GM19025 (cell line): ENCODE measurements at regions not wholly inside any gene's neighbourhood (a gene's known extent, or its start where the extent isn't known, plus 50 kb on each side); places are given as distances from the start of the nearest gene placed in this dataset.

Experiments
- ATAC-seq: cut with Tn5 transposase; IDR thresholded peaks from one replicate; pipeline ENCODE4 v1.9.1; 2021; ENCODE audit warnings: mild to moderate bottlenecking, low read depth, moderate library complexity; ENCODE audit not compliant: unreplicated experiment

DNA sequence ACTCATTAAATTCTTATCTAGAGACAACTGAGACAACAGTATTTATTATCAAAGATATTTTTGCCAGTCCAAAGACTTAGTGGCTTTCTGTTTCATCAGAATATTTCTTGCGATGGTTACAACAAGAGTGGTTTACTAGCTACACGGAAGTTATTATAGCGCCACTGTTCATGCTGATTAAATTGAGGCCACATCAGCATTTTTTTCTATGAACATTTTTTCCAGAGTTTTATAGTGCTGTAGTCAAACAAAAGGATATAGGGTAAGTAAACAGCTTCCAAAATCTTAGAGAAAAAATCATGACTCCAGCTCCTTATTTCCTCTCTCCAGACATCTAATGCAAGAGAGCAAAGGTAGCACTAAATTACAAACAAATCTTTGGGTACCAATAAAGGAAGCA is 1264.4 kb downstream of the ZPLD1 start:
- ATAC-seq: no peak

DNA sequence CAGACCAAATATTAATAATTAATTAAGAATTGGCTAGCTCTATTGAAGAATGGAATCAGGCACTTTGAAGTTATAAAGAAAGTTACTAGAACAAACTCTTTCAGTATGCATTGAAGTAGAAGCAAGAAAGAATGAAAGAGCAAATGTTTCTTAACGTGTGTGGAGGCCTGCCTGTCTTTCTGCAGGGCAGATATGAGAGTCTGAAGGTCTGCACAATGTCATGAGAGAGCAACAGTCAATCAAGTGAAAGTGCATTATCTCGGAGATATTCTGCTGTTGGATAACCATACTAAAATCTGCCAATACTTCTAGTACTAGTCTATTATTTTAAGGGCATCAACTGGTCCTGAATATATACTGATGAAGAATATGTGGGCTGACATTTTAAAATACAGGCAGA is 1270.8 kb downstream of the ZPLD1 start:
- no peak for ATAC-seq

DNA sequence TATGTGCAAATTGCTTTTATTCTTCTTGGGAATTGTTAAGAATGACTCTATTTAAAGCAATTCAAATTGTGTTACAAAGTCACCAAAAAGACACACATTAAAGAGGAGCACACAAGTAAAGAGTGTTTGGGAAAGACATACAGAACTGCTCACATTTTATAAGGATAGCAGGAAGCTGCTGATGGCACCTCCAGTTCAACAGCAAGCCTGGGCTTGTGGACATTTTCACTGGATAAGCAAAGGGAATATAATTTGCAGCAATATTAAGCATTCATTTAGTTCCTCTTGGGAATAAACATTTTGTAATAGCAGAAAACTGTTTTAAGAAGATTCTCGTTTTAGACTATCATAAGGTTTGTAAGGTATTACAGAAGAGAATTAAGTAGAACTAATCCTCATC is 1271.9 kb downstream of the ZPLD1 start:
- no peak for ATAC-seq

DNA sequence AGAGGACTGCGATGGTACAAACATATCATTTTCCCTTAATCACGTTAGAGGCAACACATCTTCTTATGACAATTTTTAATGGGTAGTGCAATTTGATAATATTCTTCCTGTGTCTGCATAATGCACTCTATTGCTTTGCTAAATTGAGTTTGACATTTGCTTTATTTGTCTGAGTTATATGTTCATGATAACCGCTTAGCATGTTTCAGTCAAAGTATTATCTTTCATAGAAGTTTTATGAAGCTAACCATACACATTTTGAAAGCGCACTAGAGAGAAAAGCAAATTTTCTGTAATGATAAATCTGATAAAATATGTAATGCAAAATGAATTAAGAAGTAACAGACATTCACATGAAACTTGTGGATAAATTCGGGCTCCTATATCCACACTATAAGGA is 1276.9 kb downstream of the ZPLD1 start:
- no peak for ATAC-seq

DNA sequence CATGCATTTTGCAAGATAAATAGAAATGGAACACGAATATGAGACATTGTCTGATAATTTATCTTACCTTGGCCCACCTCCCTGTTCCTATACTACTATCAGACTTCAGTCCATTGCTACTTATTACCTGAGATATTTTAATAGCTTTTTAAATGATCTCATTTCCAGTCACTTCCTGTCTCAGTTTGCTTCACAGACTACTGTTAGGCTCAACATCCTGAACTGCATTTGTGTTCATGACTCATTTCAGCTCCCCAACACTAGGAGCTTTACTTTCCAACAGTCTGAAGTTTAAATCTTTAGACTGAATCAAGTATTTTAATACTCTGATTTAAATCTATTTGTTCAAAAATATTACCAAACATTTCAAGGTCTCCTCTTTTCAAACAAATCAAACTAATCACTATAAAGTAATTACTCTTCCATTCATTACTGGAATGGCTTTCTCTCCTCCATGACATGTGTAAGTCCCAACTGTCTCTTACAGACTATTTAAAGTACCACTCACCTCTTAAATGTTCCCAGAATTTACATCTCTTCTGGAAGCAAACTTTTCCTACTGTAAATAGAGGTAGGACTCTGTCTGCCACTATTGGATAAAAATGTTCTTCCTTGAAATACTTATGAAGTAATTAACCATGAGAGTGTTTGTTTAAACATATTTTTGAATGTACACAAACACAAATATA is 1277.6 kb downstream of the ZPLD1 start:
- no peak for ATAC-seq

DNA sequence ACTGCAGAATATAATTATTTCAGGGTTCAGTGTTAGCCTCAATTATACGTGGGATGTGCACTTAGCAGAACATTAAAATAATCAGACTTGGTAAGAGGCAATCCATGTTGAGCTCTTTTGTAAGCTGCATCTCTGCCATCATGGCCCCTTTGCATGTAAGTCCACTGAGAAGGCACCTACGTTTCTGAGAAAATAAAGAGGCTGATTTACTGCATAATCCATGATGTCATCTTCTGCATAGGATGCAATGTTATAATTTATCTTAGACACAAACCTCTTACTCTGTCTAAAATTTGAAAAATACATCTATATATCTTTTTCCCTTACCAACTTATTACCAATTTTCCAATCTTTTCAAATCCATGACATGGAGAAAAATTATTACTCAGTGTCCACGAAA is 1294.7 kb downstream of the ZPLD1 start:
- ATAC-seq: no peak

DNA sequence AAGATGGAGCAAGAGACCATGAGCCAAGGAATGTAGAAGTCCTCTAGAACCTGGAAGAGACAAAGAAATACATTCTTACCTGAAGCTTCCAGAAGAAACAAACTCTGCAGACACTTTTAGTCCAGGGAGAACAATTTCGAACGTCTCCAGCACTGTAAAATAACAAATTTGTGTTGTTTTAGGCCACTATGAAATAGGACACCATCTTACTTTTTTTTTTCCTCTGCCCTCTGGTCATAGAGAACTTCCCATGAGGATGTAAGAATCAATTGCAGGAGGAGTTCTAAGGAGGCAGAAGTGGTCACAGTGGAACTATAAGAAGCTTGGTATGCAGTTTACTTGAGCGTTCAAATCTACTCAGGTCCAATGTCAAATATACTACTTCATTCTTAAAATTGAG is 1295.9 kb downstream of the ZPLD1 start:
- ATAC-seq: no peak

DNA sequence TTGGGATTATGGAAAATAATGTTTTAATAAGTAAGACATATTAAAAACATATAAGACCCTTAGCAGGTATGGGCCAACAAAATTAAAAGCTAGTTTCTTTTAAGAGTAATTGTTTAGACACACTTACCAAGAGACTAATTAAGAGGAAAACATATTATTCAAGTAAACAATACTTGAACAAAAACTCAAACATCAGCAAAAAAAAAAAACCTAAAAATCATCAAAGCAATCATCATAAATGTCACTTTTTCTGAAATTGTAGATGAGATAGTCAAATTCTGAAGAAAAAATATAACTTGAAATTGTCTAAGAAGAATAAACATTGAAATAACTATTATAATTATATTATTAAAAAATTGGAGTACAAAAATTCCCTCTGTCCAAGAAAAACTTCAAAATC is 1318.2 kb downstream of the ZPLD1 start:
- no peak for ATAC-seq

DNA sequence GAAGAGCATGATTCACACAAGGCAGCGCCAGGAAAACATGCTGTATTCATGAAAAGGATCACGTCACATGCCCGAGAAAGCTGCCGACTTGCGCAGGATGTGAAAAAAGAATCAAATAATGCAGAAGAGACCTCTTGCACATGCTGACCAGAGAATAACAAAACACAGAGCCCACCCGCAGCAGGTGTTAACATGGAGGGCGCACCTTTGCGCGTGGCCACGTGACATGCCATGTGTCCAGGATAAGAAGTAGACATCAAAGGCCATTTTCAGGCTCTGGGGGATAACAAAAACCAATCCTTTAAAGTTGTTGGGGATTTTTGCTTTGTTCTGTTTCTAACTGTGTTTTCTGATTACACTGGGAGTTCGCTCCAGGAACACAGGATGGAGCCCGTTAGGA is 1332.8 kb downstream of the ZPLD1 start:
- no peak for ATAC-seq

DNA sequence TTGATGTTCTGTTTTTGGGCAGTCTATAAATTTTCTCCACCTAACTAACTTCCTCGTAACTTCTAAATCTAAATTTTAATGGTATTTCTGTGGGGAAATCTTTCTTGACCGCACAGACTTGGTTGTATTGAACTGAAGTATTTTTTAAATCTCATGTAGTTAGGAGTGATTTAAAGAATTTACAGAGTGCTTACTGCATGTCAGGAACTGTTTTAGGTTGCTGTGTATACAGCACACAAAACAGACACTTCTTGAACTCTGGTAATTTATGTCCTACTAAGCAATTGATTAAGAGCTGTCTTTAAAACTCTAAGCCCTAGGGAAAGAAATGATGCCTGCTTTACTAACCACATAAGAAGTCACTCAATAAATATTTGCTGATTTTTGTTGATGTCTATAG is 1350.2 kb downstream of the ZPLD1 start:
- ATAC-seq: no peak

DNA sequence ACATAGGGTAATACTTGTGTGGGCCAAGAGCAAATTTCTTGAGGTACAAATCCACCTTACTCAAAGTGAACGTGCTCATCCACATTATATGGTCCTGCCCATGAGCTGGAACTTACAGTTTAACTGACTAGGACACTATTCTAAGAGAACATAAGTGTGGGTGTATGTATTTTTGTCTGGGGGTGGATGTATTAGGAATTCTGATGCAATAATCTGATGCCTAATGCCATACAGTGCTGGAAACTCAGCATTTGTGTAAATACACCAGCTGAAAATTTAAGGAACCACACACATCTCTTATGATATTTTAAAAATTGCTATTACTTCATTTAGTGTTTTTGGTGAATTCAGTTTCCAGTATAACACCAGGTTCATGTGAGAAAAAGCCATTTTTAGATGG is 1350.7 kb downstream of the ZPLD1 start:
- ATAC-seq: no peak

DNA sequence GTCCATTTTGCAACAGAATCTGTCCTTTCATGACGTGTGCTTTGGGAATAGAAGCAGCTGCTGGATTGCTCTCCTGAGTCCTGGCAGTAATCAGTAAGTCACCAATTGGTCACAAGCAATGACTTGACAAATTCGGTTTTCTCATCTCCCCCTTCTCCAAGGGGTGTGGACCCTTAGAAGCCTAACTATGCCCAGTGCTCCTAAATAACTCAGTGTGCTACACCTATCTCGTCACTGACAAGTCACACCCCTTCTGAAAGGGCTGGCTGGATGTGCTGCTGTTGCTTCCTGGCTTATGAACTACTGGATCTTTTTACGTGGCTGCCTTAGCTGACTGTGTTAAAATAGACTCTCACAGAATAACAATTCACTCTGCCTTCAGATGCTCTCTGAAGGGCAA is 1351.5 kb downstream of the ZPLD1 start:
- no peak for ATAC-seq

DNA sequence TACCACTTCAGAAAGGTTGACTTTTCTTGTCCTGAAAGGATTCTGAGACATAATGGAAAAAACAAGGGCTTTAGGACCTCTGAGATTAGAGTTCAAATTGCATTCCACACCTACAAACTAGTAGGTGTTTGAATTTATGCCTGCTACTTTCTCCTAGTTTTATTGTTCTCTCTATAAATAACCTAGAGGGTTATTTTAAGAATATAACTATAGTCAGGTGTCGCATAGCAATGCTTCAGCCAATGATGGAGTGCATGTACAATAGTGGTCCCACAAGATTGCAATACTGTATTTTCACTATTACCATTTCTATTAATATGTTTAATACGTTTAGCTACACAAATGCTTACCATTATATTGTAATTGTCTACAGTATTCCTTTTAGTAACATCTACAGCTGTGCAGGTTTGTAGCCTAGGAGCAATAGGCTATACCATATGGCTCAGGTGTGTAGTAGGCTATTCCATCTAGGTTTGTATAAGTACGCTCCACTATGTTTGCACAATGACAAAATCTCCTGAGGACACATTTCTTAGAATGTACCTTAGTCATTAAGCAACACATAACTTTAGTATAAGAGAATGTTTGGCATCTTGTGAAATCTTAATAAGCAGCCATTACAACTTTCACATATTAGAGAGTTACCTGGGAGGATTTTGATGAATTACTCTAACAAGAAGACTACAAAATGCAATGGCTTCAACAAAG is 1352.5 kb downstream of the ZPLD1 start:
- no peak for ATAC-seq

DNA sequence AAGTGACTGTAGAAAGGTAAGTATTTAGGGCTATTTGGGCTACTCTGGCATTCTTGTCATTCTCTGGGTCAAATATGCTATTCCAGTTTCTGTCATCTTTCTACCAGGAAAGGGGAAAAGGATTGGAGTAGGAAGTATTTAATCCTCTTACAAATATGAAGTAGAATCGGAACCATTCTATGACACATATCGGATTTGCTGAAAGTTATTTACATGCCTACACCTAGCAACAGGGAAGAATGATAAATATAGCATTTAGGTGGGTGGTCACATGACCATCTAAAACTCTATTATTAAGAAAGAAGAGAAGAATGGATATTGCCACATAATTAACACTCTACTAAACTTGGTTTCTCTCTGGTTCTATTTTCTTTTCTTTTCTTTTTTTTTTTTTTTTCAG is 1353.1 kb downstream of the ZPLD1 start:
- no peak for ATAC-seq

DNA sequence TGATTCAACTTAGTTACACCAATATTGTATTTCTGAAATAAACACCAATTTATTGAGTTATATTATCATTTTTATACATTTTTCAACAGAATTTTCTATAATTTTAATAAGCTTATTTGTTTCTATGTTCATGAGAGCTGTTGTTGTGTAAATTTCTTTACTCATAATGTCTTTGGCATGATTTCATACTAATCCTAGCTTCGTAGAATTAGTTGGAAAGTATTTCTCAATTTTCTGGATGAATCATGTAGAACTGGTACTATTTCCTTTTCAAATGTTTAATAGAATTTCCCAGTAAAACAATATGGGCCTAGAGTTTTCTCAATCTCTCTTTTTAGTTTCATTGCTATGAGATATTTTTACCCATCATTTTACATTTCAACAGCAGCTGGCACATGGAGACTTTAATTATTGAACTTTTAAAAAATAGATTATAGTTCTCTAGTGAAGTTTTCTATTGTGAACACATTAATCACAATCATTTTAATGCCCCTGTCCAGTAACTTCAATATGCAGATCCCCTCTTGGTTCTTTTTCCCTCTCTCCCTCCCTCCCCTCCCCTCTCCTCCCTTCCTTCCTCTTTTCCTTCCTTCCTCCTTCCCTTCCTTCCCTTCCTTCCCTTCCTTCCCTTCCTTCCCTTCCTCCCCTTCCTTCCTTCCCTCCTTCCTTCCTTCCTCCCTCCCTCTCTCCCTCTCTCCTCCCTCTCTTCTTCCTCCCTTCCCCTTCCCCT is 1357.1 kb downstream of the ZPLD1 start:
- ATAC-seq: no peak

DNA sequence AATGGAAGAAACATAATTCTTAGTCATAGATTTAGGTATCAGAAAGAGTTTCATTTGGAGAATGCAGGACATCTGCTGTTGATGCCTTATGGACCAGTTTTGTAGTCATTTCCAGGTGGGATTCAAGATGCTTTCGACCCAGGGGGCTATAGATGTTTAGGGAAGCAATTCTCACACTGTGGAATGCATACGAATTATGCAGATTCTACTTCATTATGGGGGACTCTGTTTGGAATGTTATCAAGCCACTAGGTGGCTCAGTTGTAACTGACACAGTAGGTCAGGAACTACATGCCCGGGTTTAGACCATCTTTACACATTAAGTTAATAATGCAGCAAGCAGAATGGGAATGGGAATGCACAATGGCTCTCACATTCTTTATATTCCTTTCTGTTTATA is 1359.8 kb downstream of the ZPLD1 start:
- no peak for ATAC-seq

DNA sequence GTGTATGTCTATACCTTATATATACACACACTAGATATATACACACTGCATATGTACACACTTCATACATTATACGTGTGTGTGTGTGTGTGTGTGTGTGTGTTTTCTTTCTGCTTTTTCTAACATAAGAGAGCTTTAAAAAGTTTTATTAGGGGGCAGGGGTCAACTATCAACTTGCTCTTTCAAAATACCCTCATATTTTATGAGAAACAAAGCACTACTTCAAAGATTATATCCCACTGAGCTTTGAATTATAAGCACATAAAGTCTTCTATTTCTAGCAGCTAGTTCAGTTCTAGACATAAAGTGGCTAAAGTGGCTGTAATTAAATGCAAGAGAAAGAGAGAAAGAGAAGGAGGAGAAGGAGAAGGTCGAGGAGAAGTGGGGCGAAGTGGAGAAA is 1361.3 kb downstream of the ZPLD1 start:
- ATAC-seq: no peak

DNA sequence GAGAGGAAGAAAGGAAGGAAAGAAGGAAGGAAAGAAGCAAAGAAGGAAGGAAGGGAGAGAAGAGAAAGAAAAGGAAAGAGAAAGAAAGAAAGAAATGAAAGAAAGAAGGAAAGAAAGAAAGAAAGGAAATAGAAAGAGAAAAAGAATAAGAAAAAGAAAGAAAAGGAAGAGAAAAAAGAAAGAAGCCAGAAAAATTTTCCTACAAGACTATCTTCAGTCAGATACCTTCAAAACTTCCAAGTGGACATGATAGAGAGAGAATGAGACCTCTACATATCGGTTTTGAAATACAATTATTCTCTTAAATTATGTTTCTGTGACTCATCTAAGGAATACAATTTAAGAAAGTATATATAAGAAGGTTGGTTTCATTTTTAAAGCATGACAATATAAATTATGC is 1369.0 kb downstream of the ZPLD1 start:
- ATAC-seq: no peak

DNA sequence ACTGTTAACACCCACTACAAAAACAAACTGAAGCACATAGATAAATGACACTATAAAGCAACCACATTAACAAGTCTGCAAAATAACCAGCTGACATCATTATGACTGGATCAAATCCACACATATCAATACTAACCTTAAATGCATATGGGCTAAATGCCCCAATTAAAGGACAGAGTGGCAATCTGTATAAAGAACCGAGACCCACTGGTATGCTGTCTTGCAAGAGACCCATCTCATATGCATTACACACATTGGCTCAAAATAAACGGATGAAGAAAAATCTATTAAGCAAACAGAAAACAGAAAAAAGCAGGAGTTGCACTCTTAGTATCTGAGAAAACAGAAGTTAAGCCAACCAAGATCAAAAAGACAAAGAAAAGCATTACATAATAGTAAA is 1375.4 kb downstream of the ZPLD1 start:
- no peak for ATAC-seq

DNA sequence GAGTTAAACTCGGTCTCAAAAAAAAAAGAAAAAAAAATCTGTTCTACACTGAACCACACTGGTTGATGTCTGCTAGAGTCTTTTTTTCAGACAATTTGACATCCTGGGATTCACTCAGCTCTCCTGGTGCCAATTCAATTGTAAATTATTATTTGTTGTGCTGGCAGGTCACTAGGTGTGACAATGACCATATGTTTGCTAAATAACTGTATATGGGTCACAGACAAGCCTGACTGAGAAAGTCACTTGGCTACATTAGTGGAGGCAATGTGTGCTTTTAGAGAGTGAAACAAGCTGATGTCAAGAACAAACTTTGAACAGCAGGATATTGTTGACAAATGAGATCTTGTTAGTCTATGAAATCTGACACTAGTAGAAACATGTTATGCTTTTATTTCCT is 1379.1 kb downstream of the ZPLD1 start:
- no peak for ATAC-seq

DNA sequence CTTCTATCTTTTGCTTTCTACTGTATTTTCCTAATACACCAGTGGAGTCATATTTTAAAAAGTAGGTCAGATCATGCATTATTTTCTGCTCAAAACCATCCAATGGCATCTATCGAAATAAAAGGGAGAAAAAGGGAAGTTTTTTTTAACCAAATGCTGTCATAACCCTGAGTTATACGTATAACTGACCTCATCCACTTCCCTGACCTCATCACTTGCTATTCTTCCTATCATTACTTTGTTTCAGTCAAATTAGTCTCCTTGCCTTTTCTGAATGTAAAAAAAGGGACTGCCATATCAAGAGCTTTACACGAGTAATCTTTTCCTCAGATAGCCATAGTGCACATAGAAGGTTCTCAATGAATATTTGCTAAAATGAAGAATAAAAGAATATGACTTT is 1383.6 kb downstream of the ZPLD1 start:
- ATAC-seq: no peak

DNA sequence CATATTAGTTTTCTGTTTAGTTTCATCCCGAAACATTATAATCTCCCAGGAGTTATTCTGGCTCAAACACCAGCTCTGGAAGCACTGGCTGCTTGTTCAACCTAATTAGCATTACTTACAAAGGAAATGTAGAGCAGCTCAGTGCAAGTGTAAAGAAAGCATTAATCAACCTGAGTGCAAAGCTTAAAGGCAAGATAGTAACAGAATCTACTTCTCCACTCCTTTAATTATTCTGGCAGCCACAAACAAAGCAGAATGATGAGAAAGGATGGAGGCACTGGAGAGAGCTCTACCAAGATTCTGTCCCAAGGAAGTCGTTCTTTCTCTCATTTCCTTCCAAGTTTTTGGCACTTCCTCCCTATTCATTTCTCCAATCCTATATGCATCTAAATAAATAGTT is 1384.0 kb downstream of the ZPLD1 start:
- ATAC-seq: no peak
